ENCODE measurements at regions not wholly inside any gene's neighbourhood (a gene's known extent, or its start where the extent isn't known, plus 50 kb on each side); places are given as distances from the start of the nearest gene placed in this dataset.

DNA sequence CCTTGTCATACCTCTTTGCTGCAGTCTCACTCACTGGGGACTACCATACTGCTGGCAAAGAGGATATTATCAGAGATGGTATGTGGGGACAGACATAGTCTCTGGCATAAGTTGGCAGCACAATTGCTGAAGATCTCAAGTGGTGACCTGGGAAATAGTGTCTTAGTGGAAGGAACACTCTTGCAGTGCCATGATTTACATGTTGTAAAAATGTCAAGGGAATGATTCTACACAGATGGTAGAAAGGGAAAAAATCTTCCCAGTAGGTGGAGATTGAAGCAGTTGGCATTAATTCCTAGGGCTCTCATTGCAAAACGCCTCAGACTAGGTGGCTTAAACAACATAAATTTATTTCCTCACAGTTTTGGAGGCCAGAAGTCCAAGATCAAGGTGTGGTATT lies 662.2 kb downstream of the DHX35 start:
- TF ChIP-seq, protein P1, sequence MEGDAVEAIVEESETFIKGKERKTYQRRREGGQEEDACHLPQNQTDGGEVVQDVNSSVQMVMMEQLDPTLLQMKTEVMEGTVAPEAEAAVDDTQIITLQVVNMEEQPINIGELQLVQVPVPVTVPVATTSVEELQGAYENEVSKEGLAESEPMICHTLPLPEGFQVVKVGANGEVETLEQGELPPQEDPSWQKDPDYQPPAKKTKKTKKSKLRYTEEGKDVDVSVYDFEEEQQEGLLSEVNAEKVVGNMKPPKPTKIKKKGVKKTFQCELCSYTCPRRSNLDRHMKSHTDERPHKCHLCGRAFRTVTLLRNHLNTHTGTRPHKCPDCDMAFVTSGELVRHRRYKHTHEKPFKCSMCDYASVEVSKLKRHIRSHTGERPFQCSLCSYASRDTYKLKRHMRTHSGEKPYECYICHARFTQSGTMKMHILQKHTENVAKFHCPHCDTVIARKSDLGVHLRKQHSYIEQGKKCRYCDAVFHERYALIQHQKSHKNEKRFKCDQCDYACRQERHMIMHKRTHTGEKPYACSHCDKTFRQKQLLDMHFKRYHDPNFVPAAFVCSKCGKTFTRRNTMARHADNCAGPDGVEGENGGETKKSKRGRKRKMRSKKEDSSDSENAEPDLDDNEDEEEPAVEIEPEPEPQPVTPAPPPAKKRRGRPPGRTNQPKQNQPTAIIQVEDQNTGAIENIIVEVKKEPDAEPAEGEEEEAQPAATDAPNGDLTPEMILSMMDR (IDR thresholded peaks at IDR 0.05; ENCODE audit: poor library complexity), result no peak
- TF ChIP-seq EZH2phosphoT487 (IDR thresholded peaks at IDR 0.05; ENCODE audit: low read depth, severe bottlenecking, unreplicated experiment) (no peak), EZH2 (IDR thresholded peaks at IDR 0.05; ENCODE audit: borderline replicate concordance) (no peak)
